H9 (cell line): ENCODE measurements at regions not wholly inside any gene's neighbourhood (a gene's known extent, or its start where the extent isn't known, plus 50 kb on each side); places are given as distances from the start of the nearest gene placed in this dataset.
A peak's percentile ranks its signal among the peaks of the same experiment; 100 is the strongest.

Source experiments
- DNase-seq: peaks from one replicate; pipeline ENCODE4 v3.0.0-alpha.2; 2017
- H2AFZ ChIP-seq: one replicate; pipeline ENCODE4 v1.6.1; 2013; ENCODE audit warnings: mild to moderate bottlenecking, low read length, control low read depth, moderate library complexity
- H2AK5ac ChIP-seq: 2 replicates; pipeline ENCODE4 v1.6.1; 2013; ENCODE audit warnings: low read length, control low read depth, mixed read lengths; ENCODE audit not compliant: insufficient read length
- H2BK120ac ChIP-seq: one replicate; pipeline ENCODE4 v1.6.1; 2013; ENCODE audit warnings: low read depth, mild to moderate bottlenecking, low read length, control low read depth, inconsistent platforms; ENCODE audit not compliant: poor library complexity, severe bottlenecking
- H2BK12ac ChIP-seq: 2 replicates; pipeline ENCODE4 v1.6.1; 2013; ENCODE audit warnings: low read length, control low read depth, mixed read lengths, low read depth; ENCODE audit not compliant: insufficient read length
- H2BK15ac ChIP-seq: 2 replicates; pipeline ENCODE4 v1.6.1; 2013; ENCODE audit warnings: low read depth, low read length, control low read depth
- H2BK20ac ChIP-seq: one replicate; pipeline ENCODE4 v1.6.1; 2013; ENCODE audit warnings: low read depth, mild to moderate bottlenecking, low read length, control low read depth, inconsistent platforms; ENCODE audit not compliant: poor library complexity, severe bottlenecking
- H2BK5ac ChIP-seq: 2 replicates; pipeline ENCODE4 v1.6.1; 2013; ENCODE audit warnings: low read length, control low read depth, mixed read lengths; ENCODE audit not compliant: insufficient read length
- H3K14ac ChIP-seq: 2 replicates; pipeline ENCODE4 v1.6.1; 2013; ENCODE audit warnings: low read length, control low read depth; ENCODE audit not compliant: insufficient read depth
- H3K18ac ChIP-seq: 2 replicates; pipeline ENCODE4 v1.6.1; 2013; ENCODE audit warnings: low read depth, mild to moderate bottlenecking, mixed read lengths, low read length, control low read depth; ENCODE audit not compliant: insufficient read length
- H3K23ac ChIP-seq: 2 replicates; pipeline ENCODE4 v1.6.1; 2013; ENCODE audit warnings: low read length, control low read depth, mixed read lengths, low read depth; ENCODE audit not compliant: insufficient read length
- H3K23me2 ChIP-seq: 2 replicates; pipeline ENCODE4 v1.6.1; 2013; ENCODE audit warnings: low read depth, mild to moderate bottlenecking, mixed read lengths, low read length, control low read depth; ENCODE audit not compliant: insufficient read length, poor library complexity, severe bottlenecking
- H3K27ac ChIP-seq: 2 replicates; pipeline ENCODE4 v1.5.1; 2013; ENCODE audit warnings: low read length, control low read depth, mixed read lengths, low read depth; ENCODE audit not compliant: insufficient read length
- H3K27me3 ChIP-seq: 2 replicates; pipeline ENCODE4 v1.6.1; 2013; ENCODE audit warnings: low read length, control low read depth, inconsistent platforms; ENCODE audit not compliant: insufficient read depth
- H3K4ac ChIP-seq: 2 replicates; pipeline ENCODE4 v1.6.1; 2013; ENCODE audit warnings: low read depth, mild to moderate bottlenecking, control low read depth, inconsistent platforms, low read length, moderate library complexity
- H3K4me1 ChIP-seq: 2 replicates; pipeline ENCODE4 v1.6.1; 2013; ENCODE audit warnings: low read length, control low read depth, inconsistent platforms; ENCODE audit not compliant: insufficient read depth
- H3K4me2 ChIP-seq: 2 replicates; pipeline ENCODE4 v1.6.1; 2013; ENCODE audit warnings: low read length, control low read depth, mixed read lengths; ENCODE audit not compliant: insufficient read length, insufficient read depth
- H3K56ac ChIP-seq: 2 replicates; pipeline ENCODE4 v1.6.1; 2013; ENCODE audit warnings: low read depth, mild to moderate bottlenecking, mixed read lengths, low read length, control low read depth; ENCODE audit not compliant: insufficient read length
- H3K79me1 ChIP-seq: 2 replicates; pipeline ENCODE4 v1.6.1; 2013; ENCODE audit warnings: low read depth, mild to moderate bottlenecking, moderate library complexity, low read length, control low read depth, inconsistent platforms; ENCODE audit not compliant: insufficient read depth, poor library complexity, severe bottlenecking
- H3K79me2 ChIP-seq: 2 replicates; pipeline ENCODE4 v1.6.1; 2013; ENCODE audit warnings: low read length, control low read depth, inconsistent platforms; ENCODE audit not compliant: insufficient read depth
- H3K9ac ChIP-seq: 2 replicates; pipeline ENCODE4 v1.6.1; 2013; ENCODE audit warnings: low read length, control low read depth, mixed read lengths; ENCODE audit not compliant: insufficient read length; ENCODE audit errors: extremely low read depth
- H3K9me3 ChIP-seq: one replicate; pipeline ENCODE4 v1.6.1; 2013; ENCODE audit warnings: low read depth, low read length, inconsistent platforms; ENCODE audit not compliant: control insufficient read depth
- H3T11ph ChIP-seq: one replicate; pipeline ENCODE4 v1.6.1; 2013; ENCODE audit warnings: mild to moderate bottlenecking, low read length, control low read depth, inconsistent platforms
- H4K20me1 ChIP-seq: one replicate; pipeline ENCODE4 v1.6.1; 2013; ENCODE audit not compliant: control insufficient read depth, insufficient read length, insufficient read depth
- H4K5ac ChIP-seq: 2 replicates; pipeline ENCODE4 v1.6.1; 2013; ENCODE audit warnings: low read depth, mild to moderate bottlenecking, mixed read lengths, low read length, control low read depth; ENCODE audit not compliant: insufficient read length
- H4K8ac ChIP-seq: replicated peaks from 2 replicates; pipeline ENCODE4 v1.6.1; 2013; ENCODE audit warnings: low read length, control low read depth, mixed read lengths, low read depth; ENCODE audit not compliant: insufficient read length
- H4K91ac ChIP-seq: 2 replicates; pipeline ENCODE4 v1.6.1; 2013; ENCODE audit warnings: low read depth, mild to moderate bottlenecking, moderate library complexity, mixed read lengths, low read length, control low read depth; ENCODE audit not compliant: insufficient read length
- H3K27ac Mint-ChIP-seq, 3 experiments: 2 replicates in 2 of 3; 3 replicates in 1 of 3; pipeline ENCODE4 v1.8.0; 2020 to 2021; ENCODE audit warnings: mixed read lengths in 3 of 3, mild to moderate bottlenecking in 1 of 3, moderate library complexity in 1 of 3
- H3K27me3 Mint-ChIP-seq: 2 replicates; pipeline ENCODE4 v1.8.0; 2021; ENCODE audit warnings: low read depth, mild to moderate bottlenecking, moderate library complexity, mixed read lengths
- H3K36me3 Mint-ChIP-seq, 3 experiments: 2 replicates in 2 of 3; 3 replicates in 1 of 3; pipeline ENCODE4 v1.8.0; 2020 to 2021; ENCODE audit warnings: low read depth in 3 of 3, mixed read lengths in 3 of 3; ENCODE audit not compliant: insufficient read depth in 1 of 3
- H3K4me1 Mint-ChIP-seq, 2 experiments: 2 replicates each; pipeline ENCODE4 v1.8.0; 2020; ENCODE audit warnings: mixed read lengths in 2 of 2
- H3K4me3 Mint-ChIP-seq, 2 experiments: 2 replicates in 1 of 2; 3 replicates in 1 of 2; pipeline ENCODE4 v1.8.0; 2020 to 2021; ENCODE audit warnings: mild to moderate bottlenecking in 2 of 2, mixed read lengths in 2 of 2, moderate library complexity in 1 of 2
- H3K9me3 Mint-ChIP-seq, 2 experiments: 2 replicates in 1 of 2; 3 replicates in 1 of 2; pipeline ENCODE4 v1.8.0; 2020; ENCODE audit warnings: mild to moderate bottlenecking in 2 of 2, mixed read lengths in 2 of 2, moderate library complexity in 1 of 2
- WGBS: extraction: QIAGEN DNeasy Blood & Tissue Kit; methylation state at CpG from one replicate; pipeline ENCODE4 v1.1.7; 2013; ENCODE audit warnings: missing lambda C conversion rate, low lambda C conversion rate, mixed read lengths; ENCODE audit not compliant: insufficient read length; ENCODE audit errors: extremely low coverage; 5-methylcytosine and 5-hydroxymethylcytosine counted together
- TF ChIP-seq, protein P1 (sequence below): fragments of 200-600 bp; sonication (generic); conservative IDR thresholded peaks from 3 replicates; pipeline ENCODE4 v1.8.0; 2021; ENCODE audit warnings: antibody characterized with exemption, mild to moderate bottlenecking

DNA sequence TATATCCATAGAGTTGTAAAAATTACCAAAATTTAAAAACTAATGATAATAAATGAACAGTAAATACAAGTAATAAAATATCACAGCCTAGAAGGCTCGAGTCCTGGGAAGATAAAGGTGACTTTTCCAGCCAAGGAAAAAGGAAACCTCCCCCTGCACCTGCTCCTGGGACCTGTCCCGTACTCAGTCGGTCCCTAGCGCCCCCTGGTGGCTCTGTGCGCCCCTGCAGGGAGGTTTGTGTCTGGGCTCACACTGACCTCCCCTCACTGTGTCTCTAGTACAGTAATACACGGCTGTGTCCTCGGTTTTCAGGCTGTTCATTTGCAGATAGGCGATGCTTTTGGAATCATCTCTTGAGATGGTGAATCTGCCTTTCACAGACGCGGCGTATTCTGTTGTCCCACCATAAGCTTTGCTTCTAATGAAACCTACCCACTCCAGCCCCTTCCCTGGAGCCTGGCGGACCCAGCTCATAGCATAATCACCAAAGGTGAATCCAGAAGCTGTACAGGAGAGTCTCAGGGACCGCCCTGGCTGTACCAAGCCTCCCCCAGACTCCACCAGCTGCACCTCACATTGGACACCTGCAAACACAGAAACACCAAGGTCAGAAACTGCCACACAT, 1030.4 kb downstream of the TMEM121 start:
- Mint-ChIP-seq H3K36me3 (peaks cover 0 to 25% (median 6%) of the 10 kb centered on the region in 3 experiments; a peak in 4 of 7 replicates), H3K27ac (no peak overlapping the region), H3K4me3 (no peak overlapping the region), H3K9me3 (peaks cover 83 to 88% of the 10 kb centered on the region in 2 experiments), H3K27me3 (peaks cover 1% of the 10 kb centered on the region; the same call in 1 of the 2 replicates), H3K4me1 (no peaks in the 10 kb centered on the region)
- no peak overlapping the region for H4K5ac ChIP-seq
- H3K23ac ChIP-seq, result no peak overlapping the region
- H3K9ac ChIP-seq, result no peak overlapping the region
- DNase-seq, result no peak
- no peak overlapping the region for H4K91ac ChIP-seq
- H2AFZ ChIP-seq, result no peak overlapping the region
- H3K14ac ChIP-seq, result no peak overlapping the region
- no peak overlapping the region for H2BK15ac ChIP-seq
- no CpG with 5 or more reads among the region's 13 CpGs for WGBS
- no peak overlapping the region for H3K56ac ChIP-seq
- H3K27ac ChIP-seq, result no peak overlapping the region
- H2BK120ac ChIP-seq, result no peak overlapping the region
- H2BK5ac ChIP-seq, result no peak overlapping the region
- no peaks in the 10 kb centered on the region for H3K4me1 ChIP-seq
- H3K9me3 ChIP-seq, result peaks cover 63% of the 10 kb centered on the region
- no peak overlapping the region for H3K4ac ChIP-seq
- H3K23me2 ChIP-seq, result no peaks in the 10 kb centered on the region
- H3K27me3 ChIP-seq, result no peaks in the 10 kb centered on the region
- no peak overlapping the region for H2AK5ac ChIP-seq
- H2BK20ac ChIP-seq, result no peak overlapping the region
- no peak overlapping the region for H3T11ph ChIP-seq
- H3K79me1 ChIP-seq, result no peaks in the 10 kb centered on the region
- no peak overlapping the region for H3K18ac ChIP-seq
- no peak overlapping the region for H2BK12ac ChIP-seq
- no peak overlapping the region for H3K4me2 ChIP-seq
- TF ChIP-seq, protein P1, sequence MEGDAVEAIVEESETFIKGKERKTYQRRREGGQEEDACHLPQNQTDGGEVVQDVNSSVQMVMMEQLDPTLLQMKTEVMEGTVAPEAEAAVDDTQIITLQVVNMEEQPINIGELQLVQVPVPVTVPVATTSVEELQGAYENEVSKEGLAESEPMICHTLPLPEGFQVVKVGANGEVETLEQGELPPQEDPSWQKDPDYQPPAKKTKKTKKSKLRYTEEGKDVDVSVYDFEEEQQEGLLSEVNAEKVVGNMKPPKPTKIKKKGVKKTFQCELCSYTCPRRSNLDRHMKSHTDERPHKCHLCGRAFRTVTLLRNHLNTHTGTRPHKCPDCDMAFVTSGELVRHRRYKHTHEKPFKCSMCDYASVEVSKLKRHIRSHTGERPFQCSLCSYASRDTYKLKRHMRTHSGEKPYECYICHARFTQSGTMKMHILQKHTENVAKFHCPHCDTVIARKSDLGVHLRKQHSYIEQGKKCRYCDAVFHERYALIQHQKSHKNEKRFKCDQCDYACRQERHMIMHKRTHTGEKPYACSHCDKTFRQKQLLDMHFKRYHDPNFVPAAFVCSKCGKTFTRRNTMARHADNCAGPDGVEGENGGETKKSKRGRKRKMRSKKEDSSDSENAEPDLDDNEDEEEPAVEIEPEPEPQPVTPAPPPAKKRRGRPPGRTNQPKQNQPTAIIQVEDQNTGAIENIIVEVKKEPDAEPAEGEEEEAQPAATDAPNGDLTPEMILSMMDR, result peak; percentile 33; the same call in 2 of the 3 replicates
- no peak overlapping the region for H4K8ac ChIP-seq
- H3K79me2 ChIP-seq, result no peaks in the 10 kb centered on the region
- no peaks in the 10 kb centered on the region for H4K20me1 ChIP-seq
